HCT116 (cell line): ENCODE measurements at regions not wholly inside any gene's neighbourhood (a gene's known extent, or its start where the extent isn't known, plus 50 kb on each side); places are given as distances from the start of the nearest gene placed in this dataset.

Experiments
- ATAC-seq: fragments of 200-7000 bp; cut with Tn5 transposase; 2 replicates; pipeline ENCODE4 v1.9.1; 2020; ENCODE audit warnings: mild to moderate bottlenecking, moderate library complexity
- BruUV-seq: library from RNA; stranded (reverse); fragments of 400-500 nt; replicated peaks from 2 replicates; lab custom pipeline; 2021; lab: Mats Ljungman, UMichigan
- CTCF ChIA-PET: fragments of 300-600 bp; sonication (Branson Sonifier 250); formaldehyde crosslinking; loops from one replicate; lab custom pipeline; 2021; ENCODE audit warnings: antibody characterized with exemption; lab: Charles Lee
- POLR2A ChIA-PET: fragments of 300-600, 350-600 bp; sonication (Branson Sonifier 250); formaldehyde crosslinking; loops from one replicate; lab custom pipeline; 2021; ENCODE audit warnings: antibody characterized with exemption; lab: Charles Lee
- RAD21 ChIA-PET, 2 experiments: fragments of 300-600 bp; sonication (Branson Sonifier 250); formaldehyde crosslinking; loops; one replicate each; lab custom pipeline; 2023; ENCODE audit warnings: low total read pairs in 2 of 2; ENCODE audit not compliant: uncharacterized antibody in 2 of 2, unreplicated experiment in 2 of 2, low non-redundant PET in 1 of 2; lab: Charles Lee
- DNase-seq: peaks from one replicate; pipeline ENCODE4 v3.0.0-alpha.2; 2010; ENCODE audit warnings: low read depth, low spot score
- H2AFZ ChIP-seq: fragments of 200-600 bp; shearing (Covaris generic), sonication (generic); 2 replicates; pipeline ENCODE4 v1.6.1; 2017; ENCODE audit warnings: low read depth, mixed run types, mixed read lengths, antibody characterized with exemption, low read length; ENCODE audit not compliant: poor library complexity, severe bottlenecking
- H3K27ac ChIP-seq: 2 replicates; pipeline ENCODE4 v1.5.1; 2012; ENCODE audit warnings: low read depth, low read length
- H3K27me3 ChIP-seq: fragments of 200-600 bp; sonication (generic); 2 replicates; pipeline ENCODE4 v1.6.1; 2016; ENCODE audit warnings: mixed run types, low read length, mixed read lengths; ENCODE audit not compliant: insufficient read depth
- H3K36me3 ChIP-seq, 2 experiments: fragments of 200-500 bp in 1 of 2; fragments of 200-600 bp in 1 of 2; sonication (Bioruptor generic) in 1 of 2; sonication (generic) in 1 of 2; 2 replicates each; pipeline versions ENCODE4 v1.5.1 to v1.6.1; 2014 to 2016; ENCODE audit warnings: low read length in 2 of 2, inconsistent platforms in 1 of 2, mixed read lengths in 1 of 2, mixed run types in 1 of 2; ENCODE audit not compliant: insufficient read depth in 2 of 2, control insufficient read depth in 1 of 2
- H3K4me1 ChIP-seq, 2 experiments: fragments of 200-600 bp in 1 of 2; sonication (generic) in 1 of 2; 2 replicates each; pipeline versions ENCODE4 v1.5.1 to v1.6.1; 2012 to 2017; ENCODE audit warnings: low read length in 2 of 2, inconsistent platforms in 1 of 2, mild to moderate bottlenecking in 1 of 2, mixed read lengths in 1 of 2, mixed run types in 1 of 2, moderate library complexity in 1 of 2; ENCODE audit not compliant: insufficient read depth in 2 of 2, control insufficient read depth in 1 of 2
- H3K4me2 ChIP-seq: fragments of 200-600 bp; sonication (generic); 2 replicates; pipeline ENCODE4 v1.6.1; 2017; ENCODE audit warnings: mixed run types, low read length, mixed read lengths
- H3K4me3 ChIP-seq, 2 experiments: fragments of 200-600 bp in 1 of 2; sonication (generic) in 1 of 2; replicated peaks in 1 of 2; 2 replicates each; pipeline ENCODE4 v1.5.1; 2011 to 2016; ENCODE audit warnings: low read length in 2 of 2, control low read depth in 1 of 2, low read depth in 1 of 2, mild to moderate bottlenecking in 1 of 2, mixed read lengths in 1 of 2, mixed run types in 1 of 2
- H3K79me2 ChIP-seq: fragments of 200-600 bp; sonication (generic); 2 replicates; pipeline ENCODE4 v1.6.1; 2017; ENCODE audit warnings: mild to moderate bottlenecking, mixed run types, low read length, moderate library complexity, mixed read lengths; ENCODE audit not compliant: insufficient read depth
- H3K9ac ChIP-seq: fragments of 200-600 bp; sonication (generic); 2 replicates; pipeline ENCODE4 v1.6.1; 2016; ENCODE audit warnings: low read length, mixed read lengths
- H3K9me2 ChIP-seq: fragments of 200-600 bp; sonication (generic), shearing (Covaris generic); 2 replicates; pipeline ENCODE4 v1.6.1; 2017; ENCODE audit warnings: mixed run types, mild to moderate bottlenecking, moderate library complexity; ENCODE audit not compliant: insufficient read depth
- H3K9me3 ChIP-seq, 2 experiments: fragments of 200-500 bp in 1 of 2; fragments of 200-600 bp in 1 of 2; sonication (Bioruptor generic) in 1 of 2; sonication (generic) in 1 of 2; 2 replicates each; pipeline ENCODE4 v1.6.1; 2014 to 2017; ENCODE audit warnings: low read length in 2 of 2, mixed read lengths in 2 of 2, inconsistent platforms in 1 of 2, low read depth in 1 of 2, mild to moderate bottlenecking in 1 of 2, mixed run types in 1 of 2, moderate library complexity in 1 of 2; ENCODE audit not compliant: control insufficient read depth in 1 of 2, insufficient read depth in 1 of 2
- H4K20me1 ChIP-seq: fragments of 200-600 bp; sonication (generic), shearing (Covaris generic); 2 replicates; pipeline ENCODE4 v1.6.1; 2017; ENCODE audit warnings: mixed run types, mild to moderate bottlenecking, moderate library complexity; ENCODE audit not compliant: insufficient read depth
- ATF3 ChIP-seq: IDR thresholded peaks from 2 replicates; pipeline ENCODE4 v1.6.1; 2012
- CBX3 ChIP-seq: IDR thresholded peaks from 2 replicates; pipeline ENCODE4 v1.6.1; 2012; ENCODE audit warnings: low read depth
- CEBPB ChIP-seq: IDR thresholded peaks from 2 replicates; pipeline ENCODE4 v1.6.1; 2012; ENCODE audit warnings: low read depth
- EGR1 ChIP-seq: IDR thresholded peaks from 2 replicates; pipeline ENCODE4 v1.6.1; 2012; ENCODE audit warnings: low read depth
- EZH2phosphoT487 ChIP-seq: fragments of 200-600 bp; IDR thresholded peaks from 2 replicates; pipeline ENCODE4 v1.6.1; 2018; ENCODE audit warnings: antibody characterized with exemption, borderline replicate concordance
- MAX ChIP-seq: IDR thresholded peaks from 2 replicates; pipeline ENCODE4 v1.6.1; 2012
- POLR2A ChIP-seq: IDR thresholded peaks from 2 replicates; pipeline ENCODE4 v1.7.0; 2011; ENCODE audit warnings: borderline replicate concordance; ENCODE audit not compliant: insufficient read depth, insufficient read length; ENCODE audit errors: extremely low read depth
- SIN3A ChIP-seq: IDR thresholded peaks from 2 replicates; pipeline ENCODE4 v1.6.1; 2012; ENCODE audit warnings: low read depth
- SRF ChIP-seq: IDR thresholded peaks from 2 replicates; pipeline ENCODE4 v1.6.1; 2012; ENCODE audit warnings: low read depth
- TCF7L2 ChIP-seq: IDR thresholded peaks from 2 replicates; pipeline ENCODE4 v1.7.0; 2011; ENCODE audit warnings: borderline replicate concordance, inconsistent platforms; ENCODE audit not compliant: insufficient read depth, insufficient read length; ENCODE audit errors: extremely low read depth
- YY1 ChIP-seq: IDR thresholded peaks from 2 replicates; pipeline ENCODE4 v1.6.1; 2011; ENCODE audit warnings: low read length, low read depth, moderate library complexity, mild to moderate bottlenecking; ENCODE audit not compliant: insufficient replicate concordance; ENCODE audit errors: extremely low read depth
- ZFX ChIP-seq: fragments of 450-650 bp; IDR thresholded peaks from 2 replicates; pipeline ENCODE4 v1.6.1; 2017
- ZNF274 ChIP-seq: fragments of 200-500 bp; sonication (Bioruptor generic); IDR thresholded peaks from 2 replicates; pipeline ENCODE4 v1.6.1; 2014; ENCODE audit warnings: mild to moderate bottlenecking, low read depth, low read length, inconsistent platforms
- intact Hi-C: fragments of 100-400 bp; cut with micrococcal nuclease; formaldehyde crosslinking; loops from 2 replicates; pipeline ENCODE4 v1.10.0; 2022
- TF ChIP-seq, protein P1 (sequence below): IDR thresholded peaks from 2 replicates; pipeline ENCODE4 v1.6.1; 2012; ENCODE audit warnings: low read depth

- no peaks in the 10 kb centered on the region for H3K79me2 ChIP-seq
- no peak overlapping the region for H3K9ac ChIP-seq
- ATAC-seq (no peak), DNase-seq (no peak)
- H3K27me3 ChIP-seq = peaks cover 9% of the 10 kb centered on the region; the same call in 1 of the 2 replicates
- no peaks in the 10 kb centered on the region for H3K36me3 ChIP-seq
- no peaks in the 10 kb centered on the region for H3K9me3 ChIP-seq
- ChIA-PET POLR2A (no interaction called here), CTCF (no interaction called here), RAD21 (no interaction called here)
- BruUV-seq = no TSS peak
- TF ChIP-seq EZH2phosphoT487 (no peak), YY1 (no peak), EGR1 (no peak), ATF3 (no peak), CBX3 (no peak), TCF7L2 (no peak), SIN3A (no peak), SRF (no peak), MAX (no peak), POLR2A (no peak), ZNF274 (no peak), CEBPB (no peak), ZFX (no peak)
- TF ChIP-seq, protein P1, sequence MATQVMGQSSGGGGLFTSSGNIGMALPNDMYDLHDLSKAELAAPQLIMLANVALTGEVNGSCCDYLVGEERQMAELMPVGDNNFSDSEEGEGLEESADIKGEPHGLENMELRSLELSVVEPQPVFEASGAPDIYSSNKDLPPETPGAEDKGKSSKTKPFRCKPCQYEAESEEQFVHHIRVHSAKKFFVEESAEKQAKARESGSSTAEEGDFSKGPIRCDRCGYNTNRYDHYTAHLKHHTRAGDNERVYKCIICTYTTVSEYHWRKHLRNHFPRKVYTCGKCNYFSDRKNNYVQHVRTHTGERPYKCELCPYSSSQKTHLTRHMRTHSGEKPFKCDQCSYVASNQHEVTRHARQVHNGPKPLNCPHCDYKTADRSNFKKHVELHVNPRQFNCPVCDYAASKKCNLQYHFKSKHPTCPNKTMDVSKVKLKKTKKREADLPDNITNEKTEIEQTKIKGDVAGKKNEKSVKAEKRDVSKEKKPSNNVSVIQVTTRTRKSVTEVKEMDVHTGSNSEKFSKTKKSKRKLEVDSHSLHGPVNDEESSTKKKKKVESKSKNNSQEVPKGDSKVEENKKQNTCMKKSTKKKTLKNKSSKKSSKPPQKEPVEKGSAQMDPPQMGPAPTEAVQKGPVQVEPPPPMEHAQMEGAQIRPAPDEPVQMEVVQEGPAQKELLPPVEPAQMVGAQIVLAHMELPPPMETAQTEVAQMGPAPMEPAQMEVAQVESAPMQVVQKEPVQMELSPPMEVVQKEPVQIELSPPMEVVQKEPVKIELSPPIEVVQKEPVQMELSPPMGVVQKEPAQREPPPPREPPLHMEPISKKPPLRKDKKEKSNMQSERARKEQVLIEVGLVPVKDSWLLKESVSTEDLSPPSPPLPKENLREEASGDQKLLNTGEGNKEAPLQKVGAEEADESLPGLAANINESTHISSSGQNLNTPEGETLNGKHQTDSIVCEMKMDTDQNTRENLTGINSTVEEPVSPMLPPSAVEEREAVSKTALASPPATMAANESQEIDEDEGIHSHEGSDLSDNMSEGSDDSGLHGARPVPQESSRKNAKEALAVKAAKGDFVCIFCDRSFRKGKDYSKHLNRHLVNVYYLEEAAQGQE = no peak
- no peaks in the 10 kb centered on the region for H3K9me2 ChIP-seq
- no peak overlapping the region for H2AFZ ChIP-seq
- H3K27ac ChIP-seq = no peak overlapping the region
- no peaks in the 10 kb centered on the region for H3K4me1 ChIP-seq
- no peaks in the 10 kb centered on the region for H4K20me1 ChIP-seq
- intact Hi-C loops = no loop called here
- H3K4me2 ChIP-seq = no peak overlapping the region
- H3K4me3 ChIP-seq = no peak overlapping the region
Observed at GRCh38 chr15:77685082-77685815, 52.5 kb upstream of the LINGO1 start.
